GM12891 (cell line): ENCODE measurements at regions not wholly inside any gene's neighbourhood (a gene's known extent, or its start where the extent isn't known, plus 50 kb on each side); places are given as distances from the start of the nearest gene placed in this dataset.

Experiments used
- DNase-seq: peaks from one replicate; pipeline ENCODE4 v3.0.0; 2011; ENCODE audit warnings: low spot score; ENCODE audit not compliant: insufficient read length
- FAIRE-seq: peaks from 2 replicates; lab custom pipeline; 2011; peaks lifted over from hg19 to GRCh38; lab: Jason Lieb, UNC
- PAX5 ChIP-seq: IDR thresholded peaks from 2 replicates; pipeline ENCODE4 v1.6.1; 2011; ENCODE audit warnings: low read length, moderate library complexity, mild to moderate bottlenecking; ENCODE audit not compliant: insufficient read depth, severe bottlenecking
- POLR2A ChIP-seq: IDR thresholded peaks from 2 replicates; pipeline ENCODE4 v1.6.1; 2011; ENCODE audit warnings: low read depth, low read length, control low read depth
- POLR2AphosphoS5 ChIP-seq: IDR thresholded peaks from 2 replicates; pipeline ENCODE4 v1.6.1; 2011; ENCODE audit warnings: low read depth, low read length, control low read depth
- POU2F2 ChIP-seq: IDR thresholded peaks from 2 replicates; pipeline ENCODE4 v1.6.1; 2011; ENCODE audit warnings: low read depth, mild to moderate bottlenecking, control low read depth, low read length, moderate library complexity
- SPI1 ChIP-seq: IDR thresholded peaks from 2 replicates; pipeline ENCODE4 v1.6.1; 2011; ENCODE audit warnings: low read depth, low read length, control low read depth
- TAF1 ChIP-seq: IDR thresholded peaks from 2 replicates; pipeline ENCODE4 v1.6.1; 2011; ENCODE audit warnings: low read depth, low read length, control low read depth

GRCh38 chr2:16493788-16494187 is 171.8 kb downstream of the CYRIA start:
- DNase-seq, result no peak
- TF ChIP-seq POU2F2, result no peak
- no peak for TF ChIP-seq PAX5
- no peak for TF ChIP-seq POLR2AphosphoS5
- no peak for TF ChIP-seq SPI1
- no peak for TF ChIP-seq POLR2A
- no peak for TF ChIP-seq TAF1
- no peak for FAIRE-seq

DNA sequence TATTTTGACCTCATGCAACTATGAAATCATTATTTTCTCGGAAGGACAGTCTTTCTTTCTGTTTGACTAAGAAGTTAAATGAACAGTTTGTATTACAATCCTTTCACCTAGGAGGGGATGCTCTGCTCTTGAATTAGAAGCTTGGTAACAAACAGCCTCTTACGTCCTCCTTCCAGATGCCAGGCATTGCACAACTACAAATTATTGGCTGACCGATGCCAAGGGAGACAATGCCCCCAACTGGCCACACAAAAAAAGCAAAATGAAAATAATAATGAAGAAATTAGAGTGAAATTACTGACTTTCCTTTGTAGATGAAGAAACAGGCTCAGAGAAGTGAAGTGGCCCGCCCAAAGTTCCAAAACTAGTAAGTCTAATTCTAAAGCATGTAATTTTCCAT is 177.9 kb downstream of the CYRIA start:
- DNase-seq (no peak), FAIRE-seq (no peak)
- no peak for TF ChIP-seq POLR2AphosphoS5
- no peak for TF ChIP-seq TAF1
- no peak for TF ChIP-seq PAX5

DNA sequence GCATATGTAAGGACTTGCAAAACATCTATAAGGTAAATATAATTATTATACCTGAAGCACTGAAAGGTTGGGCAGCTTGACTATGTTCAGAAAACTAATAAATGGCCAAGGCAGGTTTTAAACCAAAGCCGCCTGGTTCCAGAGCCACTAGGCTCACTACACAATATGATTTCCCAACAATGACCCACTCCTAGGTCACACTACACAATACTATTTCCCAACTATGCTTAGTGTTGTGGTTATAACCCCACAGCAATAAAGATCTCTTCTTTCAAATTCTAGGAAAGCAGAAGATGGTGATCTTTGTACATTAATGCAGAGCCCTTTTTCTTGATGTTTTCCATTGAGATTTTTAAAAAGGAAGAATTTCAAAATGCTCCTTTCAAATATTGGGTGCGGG is 180.4 kb downstream of the CYRIA start:
- DNase-seq (no peak), FAIRE-seq (no peak)
- TF ChIP-seq PAX5, result no peak
- TF ChIP-seq TAF1, result no peak
- TF ChIP-seq SPI1, result no peak
- TF ChIP-seq POLR2AphosphoS5, result no peak
- no peak for TF ChIP-seq POLR2A
- no peak for TF ChIP-seq POU2F2

DNA sequence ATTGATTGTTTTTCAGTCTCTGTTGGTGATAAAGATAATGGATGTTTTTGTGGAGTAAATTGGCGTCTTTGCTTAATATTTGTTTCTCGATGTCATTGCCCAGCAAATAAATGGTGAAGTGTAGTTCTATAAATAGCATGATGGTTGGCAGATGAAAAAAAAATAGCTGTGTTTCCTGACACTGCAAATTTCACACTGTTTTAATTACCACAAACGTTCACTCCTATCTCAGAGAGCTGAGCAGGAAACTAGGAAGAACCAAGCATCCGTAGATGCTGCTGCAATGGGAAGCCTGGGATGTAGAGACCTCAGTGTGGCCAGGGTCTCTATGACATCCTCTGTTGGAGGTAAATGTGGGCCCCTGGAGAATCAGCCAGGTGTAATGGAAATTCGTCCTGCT is 183.2 kb downstream of the CYRIA start:
- TF ChIP-seq TAF1 (no peak), POU2F2 (no peak), POLR2AphosphoS5 (no peak), POLR2A (no peak), SPI1 (no peak), PAX5 (no peak)
- DNase-seq, result no peak
- FAIRE-seq, result no peak

DNA sequence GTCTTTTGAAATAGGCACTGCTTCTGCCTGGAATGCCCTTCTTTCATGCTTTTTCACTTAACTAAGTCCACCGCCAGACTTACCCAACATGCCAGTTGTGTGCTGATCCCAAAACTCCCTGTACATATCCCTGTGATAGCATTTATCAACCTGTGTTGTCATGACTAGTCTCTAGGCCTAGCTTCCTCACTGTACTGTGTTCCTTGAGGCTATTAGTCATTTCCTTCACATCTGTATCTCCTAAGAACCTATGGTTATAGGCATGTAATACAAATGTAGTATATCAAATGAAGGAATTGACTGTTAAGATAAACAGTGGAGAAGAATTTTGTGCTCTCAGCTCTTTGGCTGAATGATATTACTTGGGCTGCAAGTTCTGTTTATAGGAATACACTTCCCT is 184.3 kb downstream of the CYRIA start:
- no peak for DNase-seq
- FAIRE-seq, result no peak
- no peak for TF ChIP-seq POU2F2
- no peak for TF ChIP-seq POLR2AphosphoS5
- TF ChIP-seq TAF1, result no peak
- TF ChIP-seq POLR2A, result no peak
- TF ChIP-seq PAX5, result no peak
- TF ChIP-seq SPI1, result no peak

DNA sequence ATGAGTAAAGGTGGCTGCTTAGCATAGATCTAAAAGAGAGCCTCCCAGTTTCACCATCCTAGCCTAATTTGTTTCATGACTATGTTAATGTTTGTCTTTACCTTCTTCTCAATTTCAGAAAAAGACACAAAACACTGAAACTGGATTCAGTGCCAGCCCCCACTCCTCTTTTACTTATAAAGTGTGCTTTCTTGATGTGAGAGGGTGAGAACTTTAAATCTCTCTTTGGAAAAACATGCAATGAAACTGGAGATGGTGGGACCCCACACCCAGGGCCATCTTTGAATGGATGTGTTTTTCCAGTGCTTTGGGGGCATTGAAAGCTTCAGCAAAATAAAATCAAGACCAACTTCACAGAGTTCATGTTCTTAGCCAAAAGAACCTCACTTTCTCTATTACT is 185.9 kb downstream of the CYRIA start:
- TF ChIP-seq POU2F2 (no peak), POLR2A (no peak), SPI1 (no peak), TAF1 (no peak), POLR2AphosphoS5 (no peak), PAX5 (no peak)
- DNase-seq, result no peak
- FAIRE-seq, result no peak

- no peak for TF ChIP-seq TAF1
- TF ChIP-seq PAX5, result no peak
- no peak for TF ChIP-seq POU2F2
- TF ChIP-seq POLR2AphosphoS5, result no peak
- TF ChIP-seq SPI1, result no peak
- no peak for TF ChIP-seq POLR2A
- FAIRE-seq (no peak), DNase-seq (no peak)
Measured at GRCh38 chr2:16478434-16479210, 187.0 kb downstream of the CYRIA start.

DNA sequence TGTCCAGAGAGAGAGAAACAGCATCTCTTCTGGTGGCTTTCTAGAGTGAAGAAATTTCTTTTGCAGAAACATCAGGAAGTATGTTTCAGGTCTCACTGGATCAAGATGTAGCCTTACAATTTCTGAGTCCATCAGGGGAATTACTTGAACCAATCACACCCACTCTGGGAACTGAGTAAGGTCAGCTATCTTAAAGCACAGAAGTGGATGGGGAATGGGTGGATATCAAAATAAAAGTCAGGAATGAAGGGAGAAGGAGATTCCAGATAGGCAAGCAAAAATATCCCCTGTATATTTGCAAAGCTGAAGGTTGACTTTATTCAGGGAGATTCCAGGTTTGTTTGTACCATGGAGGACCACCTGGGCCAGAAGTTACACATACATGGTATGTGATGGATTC is 188.0 kb downstream of the CYRIA start:
- TF ChIP-seq POLR2A (no peak), POU2F2 (no peak), PAX5 (no peak), TAF1 (no peak), POLR2AphosphoS5 (no peak), SPI1 (no peak)
- no peak for FAIRE-seq
- DNase-seq, result no peak

DNA sequence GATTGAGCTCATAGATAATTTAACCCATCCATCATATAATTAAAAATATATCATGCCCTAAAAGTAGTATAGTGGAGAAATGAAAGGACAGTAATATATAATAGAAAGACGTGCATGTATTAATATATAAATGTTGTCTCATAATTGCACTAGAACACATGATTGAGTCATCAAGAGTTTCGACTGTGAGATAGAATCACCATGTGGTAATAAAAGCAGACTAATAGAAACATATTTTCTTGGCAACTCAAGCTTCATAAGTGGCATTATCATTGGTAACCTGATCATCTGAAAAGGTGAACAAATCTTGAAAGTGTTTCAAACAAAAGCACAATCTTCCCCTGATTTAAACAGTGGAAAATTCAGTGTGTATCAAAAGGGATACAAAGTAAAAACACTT is 188.8 kb downstream of the CYRIA start:
- FAIRE-seq (no peak), DNase-seq (no peak)
- no peak for TF ChIP-seq PAX5
- no peak for TF ChIP-seq SPI1
- no peak for TF ChIP-seq TAF1
- no peak for TF ChIP-seq POLR2A
- no peak for TF ChIP-seq POU2F2
- TF ChIP-seq POLR2AphosphoS5, result no peak
